Breast epithelium (tissue), 3 donors: ENCODE measurements at regions not wholly inside any gene's neighbourhood (a gene's known extent, or its start where the extent isn't known, plus 50 kb on each side); places are given as distances from the start of the nearest gene placed in this dataset.

Experiments used
- POLR2A ChIP-seq: fragments of 450-650 bp; IDR thresholded peaks from one replicate; pipeline ENCODE4 v1.6.1; 2016; ENCODE audit warnings: antibody characterized with exemption, mild to moderate bottlenecking, moderate library complexity
- POLR2AphosphoS5 ChIP-seq, 3 donors: sonication (generic); formaldehyde crosslinking; IDR thresholded peaks; one replicate each; pipeline ENCODE4 v1.6.1; 2017; ENCODE audit warnings: antibody characterized with exemption in 3 of 3
- TF ChIP-seq, protein P1 (sequence below), 3 donors: fragments of 450-650 bp; IDR thresholded peaks; one replicate each; pipeline ENCODE4 v1.5.1; 2016 to 2017; ENCODE audit warnings: antibody characterized with exemption in 3 of 3, mild to moderate bottlenecking in 3 of 3, moderate library complexity in 3 of 3

DNA sequence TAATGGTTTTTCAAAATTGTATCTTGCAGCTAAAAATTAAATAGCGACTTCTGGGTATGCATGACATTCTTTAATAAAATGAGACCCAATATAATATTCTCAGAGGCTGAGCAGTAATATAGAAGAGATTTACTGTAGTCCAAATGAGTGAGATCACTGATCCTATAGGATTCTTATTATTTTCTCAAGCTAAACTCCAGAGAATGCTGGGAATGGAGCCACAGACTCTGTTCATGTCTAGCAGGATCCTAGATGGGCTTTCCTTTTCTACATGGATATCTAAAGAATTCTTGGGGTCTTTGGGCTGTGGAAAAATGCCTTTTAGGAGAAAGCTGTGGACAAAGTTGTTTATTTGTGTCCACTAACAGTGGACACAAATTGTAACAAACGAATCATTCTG lies 150.7 kb upstream of the ZNF644 start:
- TF ChIP-seq, protein P1, sequence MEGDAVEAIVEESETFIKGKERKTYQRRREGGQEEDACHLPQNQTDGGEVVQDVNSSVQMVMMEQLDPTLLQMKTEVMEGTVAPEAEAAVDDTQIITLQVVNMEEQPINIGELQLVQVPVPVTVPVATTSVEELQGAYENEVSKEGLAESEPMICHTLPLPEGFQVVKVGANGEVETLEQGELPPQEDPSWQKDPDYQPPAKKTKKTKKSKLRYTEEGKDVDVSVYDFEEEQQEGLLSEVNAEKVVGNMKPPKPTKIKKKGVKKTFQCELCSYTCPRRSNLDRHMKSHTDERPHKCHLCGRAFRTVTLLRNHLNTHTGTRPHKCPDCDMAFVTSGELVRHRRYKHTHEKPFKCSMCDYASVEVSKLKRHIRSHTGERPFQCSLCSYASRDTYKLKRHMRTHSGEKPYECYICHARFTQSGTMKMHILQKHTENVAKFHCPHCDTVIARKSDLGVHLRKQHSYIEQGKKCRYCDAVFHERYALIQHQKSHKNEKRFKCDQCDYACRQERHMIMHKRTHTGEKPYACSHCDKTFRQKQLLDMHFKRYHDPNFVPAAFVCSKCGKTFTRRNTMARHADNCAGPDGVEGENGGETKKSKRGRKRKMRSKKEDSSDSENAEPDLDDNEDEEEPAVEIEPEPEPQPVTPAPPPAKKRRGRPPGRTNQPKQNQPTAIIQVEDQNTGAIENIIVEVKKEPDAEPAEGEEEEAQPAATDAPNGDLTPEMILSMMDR (IDR thresholded peaks at IDR 0.05): no peak
- TF ChIP-seq POLR2A: no peak
- no peak for TF ChIP-seq POLR2AphosphoS5 (IDR thresholded peaks at IDR 0.05)
